Stimulated activated CD4-positive, alpha-beta T cell treated with anti-CD3 and anti-CD28 coated beads, Interleukin-4, amount 100 ng/mL, for 48 hours (primary cell): ENCODE measurements at regions not wholly inside any gene's neighbourhood (a gene's known extent, or its start where the extent isn't known, plus 50 kb on each side); places are given as distances from the start of the nearest gene placed in this dataset.

ENCODE experiments used
- DNase-seq, 2 donors: peaks; one replicate each; pipeline ENCODE4 v3.0.0-alpha.2; 2020; ENCODE audit warnings: low read depth in 2 of 2

DNA sequence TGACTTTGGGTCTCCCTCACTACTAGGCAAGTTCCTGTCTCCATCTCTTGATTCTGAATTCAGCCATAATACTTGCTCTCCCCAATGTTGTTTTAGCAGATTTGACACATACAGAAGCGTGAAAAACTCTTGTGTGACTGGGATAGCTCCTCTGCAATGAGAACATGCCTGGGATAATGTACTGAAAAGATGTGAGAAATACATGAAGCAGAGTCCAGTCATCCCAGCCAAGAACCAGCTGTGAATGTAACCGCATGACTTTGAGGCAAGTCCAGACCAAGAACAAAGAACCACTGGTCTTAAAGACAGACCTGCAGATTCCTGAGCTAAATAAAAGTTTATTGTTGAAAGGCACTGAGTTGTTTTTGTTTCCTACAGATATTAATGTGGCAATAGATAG, 135.0 kb downstream of the NMUR2 start:
- no peak for DNase-seq

DNA sequence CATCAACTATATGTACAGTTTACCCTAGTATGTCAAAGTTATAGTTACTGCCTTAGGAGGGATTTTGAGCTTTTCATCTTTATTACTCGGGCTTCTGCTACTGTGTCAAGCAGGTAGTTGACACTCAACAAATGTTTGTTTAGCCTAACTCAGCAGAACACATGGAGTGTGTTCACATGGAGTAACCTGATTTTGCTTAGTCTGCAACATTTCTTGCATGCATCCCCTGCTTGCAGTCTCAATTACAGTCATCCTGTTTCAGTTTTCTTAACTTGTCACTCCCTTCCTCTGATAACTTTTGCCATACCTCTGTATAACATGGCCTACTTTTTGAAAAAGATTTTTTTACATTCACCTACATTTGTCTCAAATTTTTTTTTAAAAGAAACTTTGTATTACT, 135.5 kb downstream of the NMUR2 start:
- no peak for DNase-seq

DNA sequence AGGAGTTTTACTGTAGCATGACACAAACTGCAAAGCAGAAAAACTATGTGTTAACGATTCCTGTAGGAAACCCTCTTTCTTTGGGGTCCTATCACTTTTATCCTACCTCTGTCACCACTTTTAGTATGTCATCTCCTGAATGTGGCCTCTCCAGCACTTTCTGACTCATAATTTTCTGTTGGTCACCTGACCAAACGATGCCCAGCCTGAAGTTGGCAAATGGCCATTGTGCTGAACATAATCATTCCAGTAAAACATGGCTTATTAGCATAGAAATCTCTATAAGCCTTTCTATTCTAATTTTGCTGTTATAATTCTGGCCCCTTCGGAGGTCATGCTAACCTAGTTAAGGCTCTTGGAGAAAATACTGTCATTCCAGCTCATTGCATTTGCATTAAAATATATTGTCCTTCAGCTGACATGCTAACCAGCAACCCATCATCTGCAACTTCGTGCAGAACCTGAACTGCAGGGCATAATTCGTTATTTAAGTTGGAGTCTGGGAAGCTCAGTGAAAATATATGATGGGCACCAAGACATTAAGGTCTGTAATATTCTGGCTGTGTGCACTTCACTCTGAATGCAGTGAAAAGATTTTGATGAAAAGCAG, 140.3 kb downstream of the NMUR2 start:
- DNase-seq: no peak

DNA sequence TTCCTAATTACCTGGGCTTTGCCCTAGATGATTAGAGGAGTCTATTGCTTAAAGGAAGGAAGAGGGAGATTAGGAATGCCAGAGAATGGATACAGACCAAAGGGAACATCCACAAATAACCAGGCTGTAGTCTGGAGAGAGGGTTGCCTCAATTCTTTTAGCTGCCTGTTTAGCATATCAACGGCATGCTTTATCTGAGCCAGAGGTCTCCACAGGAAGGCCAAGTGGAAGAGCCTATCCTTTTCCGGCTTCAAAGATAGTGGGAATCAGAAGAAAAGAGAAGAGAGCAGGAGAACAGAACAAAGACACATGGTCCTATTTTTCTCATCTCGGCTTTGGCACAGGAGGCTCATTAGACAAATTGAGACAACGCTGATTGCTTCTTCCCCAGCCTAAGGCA, 142.4 kb downstream of the NMUR2 start:
- no peak for DNase-seq

DNA sequence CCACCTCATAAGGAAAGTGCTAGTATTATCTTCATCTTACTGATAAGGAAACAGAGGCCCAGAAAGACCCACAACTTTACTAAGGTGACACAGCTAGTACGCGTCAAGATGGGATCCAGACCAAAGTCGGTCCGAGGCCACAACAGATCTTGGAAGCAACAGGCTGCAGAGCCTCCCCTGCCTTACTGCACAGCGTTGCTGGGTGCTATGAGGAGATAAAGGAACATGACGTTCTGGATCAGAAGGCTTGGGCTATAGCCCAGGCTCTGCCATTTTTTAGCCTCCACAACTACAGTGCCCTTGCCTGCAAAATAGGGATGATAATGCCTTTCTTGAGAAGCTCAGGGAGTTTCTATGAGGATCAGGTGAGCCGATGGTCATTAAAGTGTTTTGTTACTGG, 144.1 kb downstream of the NMUR2 start:
- no peak for DNase-seq

DNA sequence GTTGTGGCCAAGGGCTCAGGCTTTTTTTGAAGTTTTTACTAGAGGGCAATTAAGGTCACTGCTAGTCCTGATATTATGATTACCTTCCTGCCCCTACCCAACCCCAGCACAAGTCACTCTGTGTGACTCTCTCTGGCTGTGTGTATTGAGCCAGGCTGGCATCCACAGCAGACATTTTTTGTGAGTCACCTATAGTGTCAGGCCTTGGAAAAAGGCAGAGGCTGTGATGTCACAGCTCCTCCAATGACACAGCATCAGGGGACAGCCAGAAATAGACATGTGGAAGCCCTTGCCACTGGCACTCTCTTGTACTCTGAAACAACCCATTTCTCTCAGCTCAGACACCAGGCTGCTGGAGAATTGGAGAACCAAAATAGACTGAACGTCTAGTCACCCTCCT, 145.4 kb downstream of the NMUR2 start:
- DNase-seq: no peak

DNA sequence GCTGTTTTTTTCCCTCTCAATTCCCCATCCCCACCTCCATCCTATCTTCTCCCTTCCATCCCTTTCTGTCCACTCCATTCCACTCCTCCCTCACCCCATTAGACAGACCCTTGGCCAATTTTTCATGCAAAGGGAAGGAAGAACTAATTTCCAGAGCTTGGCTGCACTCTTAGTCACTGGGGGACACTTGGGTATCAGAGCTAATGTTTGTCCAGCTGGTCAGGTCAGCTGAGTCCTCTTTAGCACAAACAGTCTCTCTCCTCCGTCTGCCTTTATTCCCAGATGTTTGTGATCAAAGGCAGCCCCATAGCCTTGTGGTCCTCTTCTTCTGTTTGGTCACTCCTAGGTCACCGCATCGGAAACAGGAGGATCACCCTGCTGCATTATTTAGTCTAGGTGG, 148.5 kb downstream of the NMUR2 start:
- no peak for DNase-seq

DNA sequence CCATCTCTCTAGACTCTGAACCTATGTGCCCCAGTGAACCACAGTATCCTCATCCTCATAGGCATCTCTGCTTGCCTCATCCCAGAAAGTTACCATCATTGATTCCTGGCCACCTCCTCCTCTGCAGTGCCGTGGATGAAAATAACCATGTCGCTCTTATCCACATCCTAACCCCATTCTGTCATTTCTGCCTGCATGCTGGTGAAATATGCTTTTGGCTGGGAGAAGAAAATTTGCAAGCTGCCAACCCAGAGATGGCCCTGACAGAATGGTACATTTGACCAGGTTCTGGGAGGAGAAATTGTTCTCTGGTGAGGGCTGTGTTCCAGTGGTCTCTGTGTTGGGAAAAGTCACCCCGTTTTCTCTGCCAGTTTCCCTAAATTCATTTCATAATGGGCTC, 149.7 kb downstream of the NMUR2 start:
- no peak for DNase-seq

DNA sequence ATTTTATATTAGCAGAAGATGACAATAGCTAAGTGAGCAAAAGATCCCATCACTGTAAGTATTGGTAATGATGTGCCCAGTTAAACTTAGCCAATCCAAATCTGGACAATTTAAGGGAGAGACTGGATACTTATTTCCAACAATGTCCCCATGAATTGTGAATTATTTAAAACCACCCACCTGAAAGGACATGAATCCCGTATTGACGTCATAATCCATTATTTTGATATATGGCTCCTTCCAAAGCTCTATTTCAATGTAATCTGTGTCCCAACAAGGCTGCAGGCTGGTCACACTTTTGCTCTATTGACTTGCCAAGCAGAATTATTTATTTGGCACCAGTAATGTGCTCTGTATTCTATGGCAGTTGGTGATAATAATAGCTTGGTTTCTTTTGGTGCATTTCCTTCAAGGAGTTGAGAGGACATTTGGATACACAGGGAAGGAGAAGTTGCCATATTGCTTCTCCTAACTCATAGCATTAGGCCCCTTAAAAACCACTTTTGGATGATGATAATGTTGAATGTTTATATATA, 157.2 kb downstream of the NMUR2 start:
- DNase-seq: no peak

DNA sequence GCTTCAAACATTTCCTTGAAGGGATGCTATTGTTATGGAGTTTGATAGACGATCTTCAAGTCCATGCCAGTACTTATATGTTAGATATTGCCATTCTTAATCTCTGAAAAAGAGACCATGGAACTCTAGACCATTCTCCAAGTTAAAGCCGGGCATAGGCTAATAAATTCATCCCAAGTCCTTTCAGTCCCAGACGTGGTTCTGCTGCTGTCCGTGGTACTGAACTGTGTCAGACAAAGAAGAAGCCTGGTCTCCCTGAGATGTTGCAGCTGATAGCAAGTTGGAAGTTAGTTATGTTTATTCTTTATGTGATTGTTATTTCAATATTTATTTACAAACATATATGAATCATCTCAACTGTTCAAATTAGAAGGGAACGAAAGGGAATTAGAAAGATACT, 158.7 kb downstream of the NMUR2 start:
- DNase-seq: peak in 1 of 2 donors; percentile 3

DNA sequence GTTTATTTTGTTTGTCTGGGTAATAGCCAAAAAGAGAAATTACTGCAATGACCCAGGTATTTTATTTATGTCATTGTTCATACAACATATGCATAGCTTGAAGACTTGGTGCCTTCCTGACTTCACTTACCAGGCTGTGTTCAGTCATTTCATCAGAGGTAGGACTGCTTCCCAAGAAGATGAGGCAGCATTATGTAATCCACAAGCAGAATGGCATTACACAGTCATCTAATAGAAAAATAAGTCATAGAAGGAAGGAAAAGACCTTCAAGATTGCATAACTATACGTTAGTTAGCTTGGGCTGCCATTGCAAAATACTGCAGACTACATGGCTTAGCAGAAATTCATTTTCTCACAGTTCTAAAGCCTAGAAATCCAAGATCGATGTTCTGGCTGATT, 167.5 kb downstream of the NMUR2 start:
- no peak for DNase-seq

DNA sequence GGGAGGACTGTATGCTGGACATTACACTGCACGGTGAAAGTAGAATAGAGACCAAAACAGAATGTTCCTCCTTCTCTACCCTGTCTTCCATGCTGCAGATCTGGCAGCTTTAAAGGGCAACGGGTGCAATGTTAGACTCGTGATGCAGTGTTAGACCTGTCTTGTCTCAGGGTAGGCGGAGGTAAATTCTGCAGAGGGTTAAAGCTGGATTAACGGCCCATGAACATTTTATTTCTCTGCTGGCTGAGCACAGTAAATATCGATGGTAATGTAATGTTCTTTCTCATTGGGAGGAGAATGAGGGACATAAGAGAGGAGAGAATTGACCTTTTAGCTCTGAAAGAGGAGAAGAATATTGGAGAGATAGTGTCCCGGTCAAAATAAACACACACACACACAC, 178.9 kb downstream of the NMUR2 start:
- DNase-seq: no peak

DNA sequence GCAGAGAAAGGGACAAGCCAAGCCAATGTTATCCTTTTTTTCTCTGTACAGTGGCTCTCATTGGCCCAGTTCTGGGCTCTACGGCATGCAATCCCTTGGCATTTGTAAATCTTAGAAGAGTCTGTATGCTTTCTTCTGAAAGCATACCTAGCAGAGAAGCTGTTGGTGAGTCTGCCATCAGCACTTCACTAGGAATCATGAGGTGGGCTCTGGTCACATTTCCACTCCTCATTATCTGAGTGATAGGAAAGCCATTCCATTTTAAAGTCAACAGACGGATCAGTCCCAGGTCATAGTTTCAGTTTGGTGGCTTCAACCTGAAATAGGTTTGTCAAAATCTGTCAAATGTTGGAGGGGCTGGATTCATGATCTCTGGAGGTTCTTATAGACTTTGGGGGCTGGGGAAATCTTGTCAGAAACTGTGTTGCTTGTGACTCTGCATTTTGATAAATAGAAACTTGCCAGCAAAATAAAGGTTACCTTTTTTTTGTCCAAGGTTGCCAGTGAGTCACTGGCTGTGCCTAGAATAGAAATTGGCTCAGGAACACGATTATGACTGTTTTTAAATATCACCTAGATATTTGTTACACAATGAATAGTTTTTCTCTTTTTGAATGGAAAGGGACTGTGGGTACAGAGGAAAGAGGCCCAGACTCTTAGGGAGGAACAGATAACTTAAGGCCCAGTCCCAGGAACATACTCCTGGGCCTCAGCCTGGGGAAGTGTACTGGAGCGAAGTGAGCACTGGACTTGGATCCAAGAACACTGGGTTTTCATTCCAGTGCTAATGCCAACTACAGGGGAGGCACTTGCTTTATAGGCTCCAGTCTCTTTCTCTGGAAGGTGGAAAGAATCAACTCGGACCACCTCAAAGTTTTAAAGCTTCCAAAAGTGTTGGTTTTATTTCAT, 183.1 kb downstream of the NMUR2 start:
- DNase-seq: no peak

DNA sequence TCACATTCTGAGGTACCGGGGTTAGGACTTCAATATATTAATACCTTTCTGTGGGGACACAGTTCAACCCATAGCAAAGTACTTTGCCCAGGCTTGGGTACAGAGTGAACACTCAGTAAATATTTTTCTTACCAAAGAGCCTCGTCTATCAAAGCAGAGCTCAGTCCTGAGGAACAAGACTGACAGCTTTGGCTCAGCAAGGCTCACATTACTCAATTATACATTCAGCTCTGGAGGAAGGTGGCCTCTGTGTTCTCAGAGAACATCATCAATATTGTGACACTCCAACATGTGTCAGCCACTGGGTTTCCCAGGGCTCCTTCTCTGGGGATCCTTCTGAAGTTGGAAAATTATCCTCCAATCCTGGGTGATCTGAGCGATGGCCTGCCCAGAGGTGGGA, 186.4 kb downstream of the NMUR2 start:
- no peak for DNase-seq

DNA sequence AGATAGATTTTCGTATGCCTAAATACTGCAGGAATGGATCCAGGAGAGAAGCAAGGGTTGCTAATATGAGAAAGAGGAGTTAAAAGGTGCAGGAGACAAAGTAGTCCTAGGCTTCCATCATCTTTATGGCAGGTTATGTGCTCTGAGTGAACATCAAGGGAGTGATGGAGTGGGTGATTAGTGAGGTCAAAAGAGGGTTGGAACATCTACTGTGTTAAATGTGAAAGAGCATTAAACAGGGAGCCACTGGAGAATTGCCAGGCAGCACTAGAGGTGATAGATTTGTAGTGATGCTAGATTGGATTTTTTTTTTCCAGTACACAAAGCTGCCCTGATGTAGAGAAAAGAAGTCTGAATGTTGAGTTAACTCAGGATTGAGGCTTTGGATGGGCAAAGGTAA, 199.3 kb downstream of the NMUR2 start:
- no peak for DNase-seq

DNA sequence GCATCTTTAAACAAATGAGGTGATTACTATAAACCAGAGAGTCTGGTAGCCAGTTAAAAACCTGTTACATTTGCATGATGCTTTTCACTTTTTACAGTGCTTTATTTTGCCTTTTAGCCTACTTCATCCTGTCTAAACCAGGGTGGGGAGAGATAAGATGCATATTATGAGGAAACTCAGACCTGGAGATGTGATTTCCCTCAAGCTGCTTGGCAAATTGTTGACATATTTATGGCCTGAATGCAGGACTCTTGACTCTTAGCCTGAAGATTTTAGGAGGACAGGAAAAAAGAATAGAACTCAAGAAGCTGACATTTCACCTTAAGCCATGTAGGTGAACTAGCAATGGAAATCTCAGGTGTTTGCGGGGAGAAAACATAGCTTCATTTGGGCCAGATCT, 202.8 kb downstream of the NMUR2 start:
- DNase-seq: no peak

DNA sequence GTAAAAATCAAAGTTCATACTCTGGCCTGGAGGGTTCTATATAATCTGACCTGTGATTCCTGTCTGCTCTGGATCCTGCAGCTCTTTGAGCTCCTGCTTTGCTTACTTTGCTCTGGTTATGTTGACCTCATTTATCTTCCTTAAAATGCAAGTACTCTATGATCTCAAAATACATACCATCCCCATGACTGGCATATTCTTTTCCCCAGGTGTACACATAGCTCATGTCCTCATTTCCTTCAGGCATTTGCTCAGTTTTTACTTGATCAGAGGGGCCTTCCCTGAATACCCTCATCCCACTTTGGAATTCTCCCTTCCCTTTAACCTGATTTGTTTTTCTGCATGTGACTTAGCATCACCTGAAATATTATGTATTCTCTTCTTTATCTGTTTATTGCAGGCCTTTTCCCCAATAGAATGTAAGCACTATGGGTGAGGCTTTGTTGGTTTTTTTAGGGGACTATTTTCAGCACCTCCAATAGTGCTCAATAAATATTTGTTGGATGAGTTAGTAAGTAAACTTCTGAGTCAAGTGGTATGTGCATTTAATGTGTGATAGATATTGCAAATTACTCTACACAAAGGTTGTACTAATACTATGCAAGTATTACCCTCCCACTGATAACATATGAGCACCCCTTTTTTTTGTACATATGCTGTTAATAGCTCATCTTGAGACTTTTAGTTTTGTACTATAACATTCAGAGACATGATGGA, 211.5 kb downstream of the NMUR2 start:
- no peak for DNase-seq

DNA sequence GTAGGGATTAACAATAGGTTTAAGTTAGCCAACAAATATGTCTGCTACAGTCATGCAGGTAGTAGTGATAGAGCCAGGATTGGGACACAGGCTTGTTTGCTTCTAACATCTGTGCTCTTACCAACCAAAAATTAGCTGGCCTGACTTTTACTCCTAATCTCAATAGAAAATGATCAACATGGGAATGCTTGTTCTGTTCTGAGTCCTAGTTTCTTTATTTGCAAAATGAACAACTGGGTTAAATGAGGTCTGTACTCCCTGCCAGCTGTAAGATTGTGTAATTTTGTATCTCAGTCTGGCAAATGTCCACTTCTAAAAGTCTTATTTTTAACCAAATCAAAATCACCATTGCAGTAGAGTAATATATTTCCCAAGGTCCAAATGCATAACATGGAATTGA, 216.8 kb downstream of the NMUR2 start:
- no peak for DNase-seq

DNA sequence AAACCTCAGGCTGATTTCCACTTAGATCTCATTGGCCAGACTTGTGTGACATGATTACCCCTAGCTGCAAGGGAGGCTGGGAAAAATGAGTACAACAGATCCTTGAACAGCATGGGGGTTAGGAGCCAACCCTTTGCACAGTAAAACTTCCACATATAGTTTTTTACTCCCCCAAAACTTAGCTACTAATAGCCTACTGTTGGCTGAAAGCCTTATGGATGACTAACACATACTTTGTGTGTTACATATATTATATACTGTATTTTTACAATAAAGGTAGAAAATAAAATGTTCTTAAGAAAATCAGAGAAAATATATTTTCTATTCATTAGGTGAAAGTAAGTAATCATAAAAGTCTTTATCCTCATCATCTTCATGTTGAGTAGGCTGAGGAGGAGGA, 217.4 kb downstream of the NMUR2 start:
- DNase-seq: no peak

DNA sequence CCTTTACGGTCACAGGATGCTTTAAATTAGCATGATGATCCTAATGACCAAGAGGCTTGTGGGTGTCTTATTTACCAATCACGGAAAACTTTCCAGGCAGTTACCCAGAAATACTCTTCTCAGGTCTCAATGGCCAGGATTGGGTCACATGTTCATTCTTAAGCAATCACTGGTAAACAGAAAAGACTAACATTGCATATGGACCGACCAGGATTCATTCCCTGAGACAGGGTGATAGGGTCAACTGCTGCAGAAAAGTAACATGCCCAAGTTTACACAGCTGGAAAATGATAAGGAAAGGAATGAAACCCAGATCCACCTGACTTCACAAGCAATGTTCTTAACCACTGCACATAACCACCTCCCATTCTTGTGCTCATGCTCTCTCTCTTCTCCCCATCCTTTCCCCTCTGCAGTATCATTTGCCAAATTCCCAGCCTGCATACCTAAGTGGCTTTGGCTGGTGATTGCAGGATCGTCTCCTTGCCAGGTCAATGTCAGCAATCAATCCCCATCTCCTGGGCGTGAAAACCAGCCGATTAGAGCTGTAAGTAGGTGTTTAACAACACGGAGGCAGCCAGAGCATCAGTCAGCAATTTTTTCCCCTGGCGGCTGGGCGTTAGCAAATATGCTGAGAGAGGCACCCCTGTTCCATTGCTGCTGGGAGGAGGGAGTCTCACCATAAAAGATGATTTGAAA, 219.4 kb downstream of the NMUR2 start:
- DNase-seq: no peak

DNA sequence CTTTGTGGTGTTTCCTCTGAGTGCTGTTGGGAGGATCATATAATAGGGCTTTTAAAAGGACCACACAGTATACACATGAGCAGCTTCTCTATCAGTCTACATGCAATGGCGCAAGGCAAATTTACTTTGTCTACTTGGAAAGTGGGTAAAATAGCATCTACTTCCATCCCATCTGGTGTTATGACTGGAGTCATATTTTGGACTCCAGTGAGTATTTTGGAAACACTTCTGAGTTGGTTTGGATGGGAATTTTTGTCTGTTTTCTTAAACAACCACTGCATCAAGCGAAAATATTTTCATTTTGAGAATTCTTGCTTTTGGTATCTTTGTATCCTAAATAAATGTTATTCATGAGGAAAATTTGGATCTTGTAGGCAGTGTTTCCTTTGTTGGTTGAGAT, 220.8 kb downstream of the NMUR2 start:
- DNase-seq: no peak

DNA sequence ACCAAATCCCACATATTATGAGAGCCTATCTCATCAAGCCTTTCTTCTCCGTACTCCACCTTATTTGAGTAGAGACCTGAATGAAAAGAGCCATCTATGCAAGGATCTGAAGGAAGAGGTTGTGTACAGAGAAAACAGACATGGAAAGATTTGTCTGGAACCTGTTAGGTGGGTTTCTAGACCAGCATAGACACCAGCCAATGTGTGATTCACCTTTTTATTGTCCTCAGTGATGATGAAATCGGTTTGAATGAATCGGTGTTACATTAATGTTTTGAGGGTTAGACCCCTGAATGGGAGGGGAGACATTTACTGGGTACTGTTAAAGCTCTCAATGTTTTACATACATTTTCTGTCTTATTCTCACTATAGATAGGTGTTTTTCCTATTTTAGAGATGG, 223.6 kb downstream of the NMUR2 start:
- no peak for DNase-seq
